ENCODE measurements at regions not wholly inside any gene's neighbourhood (a gene's known extent, or its start where the extent isn't known, plus 50 kb on each side); places are given as distances from the start of the nearest gene placed in this dataset.

- H3K36me3 ChIP-seq (ENCODE audit: insufficient read depth, low read length) = no peaks in the 10 kb centered on the region
- peaks cover 30% of the 10 kb centered on the region for H3K4me1 ChIP-seq (ENCODE audit: insufficient read depth, low read length)
- no peak overlapping the region for H3K9ac ChIP-seq (ENCODE audit: low read depth, low read length)
- no peak overlapping the region for H3K4me3 ChIP-seq (ENCODE audit: low read depth in 1 of 2, low read length in 2 of 2)
- H3K79me2 ChIP-seq (ENCODE audit: insufficient read depth, low read length) = no peaks in the 10 kb centered on the region
- H3K27ac ChIP-seq (ENCODE audit: low read length) = no peak overlapping the region
- no peak overlapping the region for H2AFZ ChIP-seq (ENCODE audit: low read depth, low read length)
- no peak for DNase-seq
- no peak overlapping the region for H3K4me2 ChIP-seq (ENCODE audit: insufficient read depth, low read length)
- ATAC-seq (ENCODE audit: insufficient read depth, low read depth) = no peak
- TF ChIP-seq, protein P1, sequence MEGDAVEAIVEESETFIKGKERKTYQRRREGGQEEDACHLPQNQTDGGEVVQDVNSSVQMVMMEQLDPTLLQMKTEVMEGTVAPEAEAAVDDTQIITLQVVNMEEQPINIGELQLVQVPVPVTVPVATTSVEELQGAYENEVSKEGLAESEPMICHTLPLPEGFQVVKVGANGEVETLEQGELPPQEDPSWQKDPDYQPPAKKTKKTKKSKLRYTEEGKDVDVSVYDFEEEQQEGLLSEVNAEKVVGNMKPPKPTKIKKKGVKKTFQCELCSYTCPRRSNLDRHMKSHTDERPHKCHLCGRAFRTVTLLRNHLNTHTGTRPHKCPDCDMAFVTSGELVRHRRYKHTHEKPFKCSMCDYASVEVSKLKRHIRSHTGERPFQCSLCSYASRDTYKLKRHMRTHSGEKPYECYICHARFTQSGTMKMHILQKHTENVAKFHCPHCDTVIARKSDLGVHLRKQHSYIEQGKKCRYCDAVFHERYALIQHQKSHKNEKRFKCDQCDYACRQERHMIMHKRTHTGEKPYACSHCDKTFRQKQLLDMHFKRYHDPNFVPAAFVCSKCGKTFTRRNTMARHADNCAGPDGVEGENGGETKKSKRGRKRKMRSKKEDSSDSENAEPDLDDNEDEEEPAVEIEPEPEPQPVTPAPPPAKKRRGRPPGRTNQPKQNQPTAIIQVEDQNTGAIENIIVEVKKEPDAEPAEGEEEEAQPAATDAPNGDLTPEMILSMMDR (IDR thresholded peaks at IDR 0.05; ENCODE audit: borderline replicate concordance, extremely low read depth, low read length, poor library complexity, severe bottlenecking) = no peak
- TF ChIP-seq EZH2 (IDR thresholded peaks at IDR 0.05; ENCODE audit: borderline replicate concordance, low read depth, low read length, severe bottlenecking) = no peak
- no peaks in the 10 kb centered on the region for H4K20me1 ChIP-seq (ENCODE audit: insufficient read depth, low read length)
- H3K27me3 ChIP-seq (ENCODE audit: insufficient read depth, low read length, poor library complexity) = no peaks in the 10 kb centered on the region
- H3K9me3 ChIP-seq (ENCODE audit: insufficient read depth, low read length, severe bottlenecking) = no peaks in the 10 kb centered on the region
Observed at GRCh38 chr11:92653454-92653853, 316.0 kb upstream of the MTNR1B start.

- peak; percentile 44 for DNase-seq
- no peaks in the 10 kb centered on the region for H3K9me3 ChIP-seq (ENCODE audit: insufficient read depth, low read length, severe bottlenecking)
- no peaks in the 10 kb centered on the region for H3K27me3 ChIP-seq (ENCODE audit: insufficient read depth, low read length, poor library complexity)
- peak overlapping the region; percentile 30; the same call in 1 of the 2 replicates for H3K4me2 ChIP-seq (ENCODE audit: insufficient read depth, low read length)
- H3K27ac ChIP-seq (ENCODE audit: low read length) = peak overlapping the region; percentile 77
- no peak for TF ChIP-seq EZH2 (IDR thresholded peaks at IDR 0.05; ENCODE audit: borderline replicate concordance, low read depth, low read length, severe bottlenecking)
- TF ChIP-seq, protein P1 (IDR thresholded peaks at IDR 0.05; ENCODE audit: borderline replicate concordance, extremely low read depth, low read length, poor library complexity, severe bottlenecking) = no peak
- peak overlapping the region; percentile 28; the same call in 1 of the 2 replicates for H2AFZ ChIP-seq (ENCODE audit: low read depth, low read length)
- peaks cover 55% of the 10 kb centered on the region for H3K4me1 ChIP-seq (ENCODE audit: insufficient read depth, low read length)
- H3K9ac ChIP-seq (ENCODE audit: low read depth, low read length) = peak overlapping the region; percentile 15; the same call in 1 of the 2 replicates
- no peaks in the 10 kb centered on the region for H3K36me3 ChIP-seq (ENCODE audit: insufficient read depth, low read length)
- no peaks in the 10 kb centered on the region for H4K20me1 ChIP-seq (ENCODE audit: insufficient read depth, low read length)
- no peaks in the 10 kb centered on the region for H3K79me2 ChIP-seq (ENCODE audit: insufficient read depth, low read length)
- peak; percentile 75 for ATAC-seq (ENCODE audit: insufficient read depth, low read depth)
- no peak overlapping the region; a peak in 1 of 4 replicates for H3K4me3 ChIP-seq (ENCODE audit: low read depth in 1 of 2, low read length in 2 of 2)
Observed at GRCh38 chr11:92656783-92657182, 312.7 kb upstream of the MTNR1B start.

- peak overlapping the region; percentile 30; the same call in 1 of the 2 replicates for H3K4me2 ChIP-seq (ENCODE audit: insufficient read depth, low read length)
- no peaks in the 10 kb centered on the region for H3K27me3 ChIP-seq (ENCODE audit: insufficient read depth, low read length, poor library complexity)
Observed at GRCh38 chr11:92657226-92657625, 312.2 kb upstream of the MTNR1B start.

More at GRCh38 chr11:92657226-92657625, 312.2 kb upstream of the MTNR1B start:
- H3K9me3 ChIP-seq (ENCODE audit: insufficient read depth, low read length, severe bottlenecking) = no peaks in the 10 kb centered on the region
- no peak overlapping the region; a peak in 1 of 4 replicates for H3K4me3 ChIP-seq (ENCODE audit: low read depth in 1 of 2, low read length in 2 of 2)
- peak; percentile 53 for DNase-seq
- peak overlapping the region; percentile 77 for H3K27ac ChIP-seq (ENCODE audit: low read length)
- peak; percentile 67 for ATAC-seq (ENCODE audit: insufficient read depth, low read depth)
- peak overlapping the region; percentile 28; the same call in 1 of the 2 replicates for H2AFZ ChIP-seq (ENCODE audit: low read depth, low read length)
- no peaks in the 10 kb centered on the region for H3K79me2 ChIP-seq (ENCODE audit: insufficient read depth, low read length)
- no peaks in the 10 kb centered on the region for H3K36me3 ChIP-seq (ENCODE audit: insufficient read depth, low read length)
- peaks cover 55% of the 10 kb centered on the region for H3K4me1 ChIP-seq (ENCODE audit: insufficient read depth, low read length)
- no peak for TF ChIP-seq EZH2 (IDR thresholded peaks at IDR 0.05; ENCODE audit: borderline replicate concordance, low read depth, low read length, severe bottlenecking)
- TF ChIP-seq, protein P1 (IDR thresholded peaks at IDR 0.05; ENCODE audit: borderline replicate concordance, extremely low read depth, low read length, poor library complexity, severe bottlenecking) = no peak
- no peaks in the 10 kb centered on the region for H4K20me1 ChIP-seq (ENCODE audit: insufficient read depth, low read length)
- peak overlapping the region; percentile 15; the same call in 1 of the 2 replicates for H3K9ac ChIP-seq (ENCODE audit: low read depth, low read length)
